Ectodermal cell (in vitro differentiated cells): ENCODE measurements at regions not wholly inside any gene's neighbourhood (a gene's known extent, or its start where the extent isn't known, plus 50 kb on each side); places are given as distances from the start of the nearest gene placed in this dataset.

Experiments
- H3K27ac ChIP-seq: 2 replicates; pipeline ENCODE4 v1.7.0; 2013; ENCODE audit warnings: mild to moderate bottlenecking, low read depth, low read length; ENCODE audit not compliant: insufficient read depth, poor library complexity, severe bottlenecking
- H3K27me3 ChIP-seq: 2 replicates; pipeline ENCODE4 v1.7.0; 2013; ENCODE audit warnings: mild to moderate bottlenecking, low read length; ENCODE audit not compliant: insufficient read depth, control insufficient read depth, poor library complexity, severe bottlenecking
- H3K36me3 ChIP-seq: one replicate; pipeline ENCODE4 v1.7.0; 2013; ENCODE audit warnings: low read length; ENCODE audit not compliant: control insufficient read depth, insufficient read depth
- H3K4me1 ChIP-seq: one replicate; pipeline ENCODE4 v1.7.0; 2013; ENCODE audit warnings: low read length; ENCODE audit not compliant: control insufficient read depth, insufficient read depth
- H3K4me3 ChIP-seq: 2 replicates; pipeline ENCODE4 v1.7.0; 2013; ENCODE audit warnings: low read depth, low read length, control low read depth; ENCODE audit not compliant: insufficient read depth
- H3K9me3 ChIP-seq: 2 replicates; pipeline ENCODE4 v1.7.0; 2013; ENCODE audit warnings: mild to moderate bottlenecking, low read length, moderate library complexity; ENCODE audit not compliant: control insufficient read depth
- WGBS, 2 experiments: methylation state at CpG; one replicate each; pipeline ENCODE4 v1.1.7; 2013; ENCODE audit warnings: missing lambda C conversion rate in 2 of 2; 5-methylcytosine and 5-hydroxymethylcytosine counted together

GRCh38 chr4:153137159-153137558, 67.1 kb upstream of the TRIM2 start:
- no peaks in the 10 kb centered on the region for H3K36me3 ChIP-seq
- H3K27ac ChIP-seq, result no peak overlapping the region
- no peaks in the 10 kb centered on the region for H3K9me3 ChIP-seq
- no peaks in the 10 kb centered on the region for H3K4me1 ChIP-seq
- H3K4me3 ChIP-seq, result no peak overlapping the region
- 86 to 89% methylated on average over 6 of the region's 6 CpGs for WGBS, 2 experiments
- no peaks in the 10 kb centered on the region for H3K27me3 ChIP-seq

- H3K36me3 ChIP-seq, result no peaks in the 10 kb centered on the region
- WGBS, 2 experiments, result 90% methylated on average over 8 of the region's 8 CpGs
- H3K4me1 ChIP-seq, result no peaks in the 10 kb centered on the region
These were observed 66.3 kb upstream of the TRIM2 start for GRCh38 chr4:153137677-153138630.

DNA sequence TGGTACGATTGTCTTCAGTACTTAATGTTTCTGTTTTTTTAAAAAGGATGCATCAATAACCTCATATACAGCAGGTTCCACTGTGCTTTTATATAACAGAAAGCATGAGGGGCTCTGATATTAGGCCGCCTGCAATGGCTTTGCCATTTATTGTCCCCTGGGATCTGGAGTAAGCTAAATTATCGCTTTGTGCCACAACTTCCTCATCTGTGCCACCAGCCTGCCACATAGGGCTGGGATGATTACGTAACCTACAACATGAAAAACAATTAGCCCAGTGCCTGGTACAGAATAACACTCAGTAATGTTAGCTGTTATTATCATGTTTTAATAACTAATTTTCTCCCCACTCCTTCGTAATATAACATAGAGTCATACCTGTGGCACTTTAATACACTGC, 65.5 kb upstream of the TRIM2 start:
- no peaks in the 10 kb centered on the region for H3K9me3 ChIP-seq
- no peaks in the 10 kb centered on the region for H3K27me3 ChIP-seq
- WGBS, 2 experiments, result 93 to 95% methylated on average over 3 to 5 of the region's 5 CpGs
- no peak overlapping the region for H3K4me3 ChIP-seq
- H3K36me3 ChIP-seq, result no peaks in the 10 kb centered on the region
- H3K27ac ChIP-seq, result no peak overlapping the region
- H3K4me1 ChIP-seq, result no peaks in the 10 kb centered on the region

More at GRCh38 chr4:153137677-153138630, 66.3 kb upstream of the TRIM2 start:
- Histone ChIP-seq H3K9me3 (no peaks in the 10 kb centered on the region), H3K27me3 (no peaks in the 10 kb centered on the region), H3K4me3 (no peak overlapping the region), H3K27ac (no peak overlapping the region)

DNA sequence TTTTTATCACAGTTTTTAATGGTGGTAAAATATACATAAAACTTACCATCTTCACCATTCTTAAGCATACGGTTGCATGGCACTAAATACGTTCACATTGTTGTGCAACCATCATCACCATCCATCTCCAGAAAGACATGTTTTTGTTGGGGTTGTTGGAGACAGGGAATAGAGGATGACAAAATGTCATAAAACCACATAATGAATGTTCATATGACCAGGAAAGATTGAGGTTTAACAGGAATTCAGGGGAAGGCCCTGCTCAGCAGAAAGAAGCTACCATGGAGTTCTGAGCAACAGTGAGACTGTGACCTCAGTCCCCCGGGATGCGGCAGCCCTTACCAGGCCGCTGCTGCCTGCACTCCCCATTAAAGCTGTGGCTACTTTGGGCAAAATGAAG, 63.9 kb upstream of the TRIM2 start:
- H3K27ac ChIP-seq, result no peak overlapping the region
- H3K36me3 ChIP-seq, result no peaks in the 10 kb centered on the region
- H3K9me3 ChIP-seq, result no peaks in the 10 kb centered on the region
- WGBS, 2 experiments, result 93 to 96% methylated on average over 3 of the region's 5 CpGs
- H3K4me1 ChIP-seq, result no peaks in the 10 kb centered on the region
- H3K27me3 ChIP-seq, result no peaks in the 10 kb centered on the region
- no peak overlapping the region for H3K4me3 ChIP-seq

- Histone ChIP-seq H3K4me3 (no peak overlapping the region), H3K9me3 (no peaks in the 10 kb centered on the region), H3K4me1 (no peaks in the 10 kb centered on the region), H3K36me3 (no peaks in the 10 kb centered on the region), H3K27ac (no peak overlapping the region), H3K27me3 (no peaks in the 10 kb centered on the region)
- WGBS, 2 experiments, result 85 to 97% methylated on average over 1 of the region's 1 CpG
These were observed 63.0 kb upstream of the TRIM2 start for GRCh38 chr4:153141238-153141637.

DNA sequence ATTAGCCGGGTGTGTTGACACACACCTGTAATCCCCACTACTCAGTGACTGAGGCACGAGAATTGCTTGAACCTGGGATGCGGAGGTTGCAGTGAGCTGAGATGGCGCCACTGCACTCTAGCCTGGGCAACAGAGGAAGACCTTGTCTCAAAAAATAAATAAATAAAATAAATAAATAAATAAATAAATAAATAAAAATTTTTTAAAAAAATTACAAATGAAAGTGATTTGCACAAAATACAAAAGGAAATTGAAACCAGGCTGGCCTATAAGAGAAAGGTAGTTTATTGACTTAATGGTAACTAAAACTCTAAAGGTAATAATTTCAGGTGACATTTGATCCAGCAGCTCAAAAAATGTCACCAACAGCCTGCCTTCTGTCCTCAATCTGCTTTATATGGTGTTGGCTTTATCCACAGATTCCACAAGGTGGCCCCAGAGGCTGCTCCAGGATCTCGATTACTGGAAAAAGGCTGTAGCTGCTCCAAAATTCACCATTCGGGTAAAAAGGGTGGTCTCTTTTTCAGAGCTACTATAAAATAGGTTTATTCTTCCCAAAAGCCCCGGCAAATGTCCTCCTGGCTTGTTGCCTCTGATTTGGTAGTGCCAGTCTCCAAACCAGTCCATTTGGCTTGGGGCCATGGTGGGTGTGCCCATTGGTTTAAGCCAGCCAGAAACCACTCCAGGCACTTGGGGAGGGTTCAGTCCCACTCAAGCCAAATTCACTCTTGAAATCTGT, 61.4 kb upstream of the TRIM2 start:
- no peaks in the 10 kb centered on the region for H3K36me3 ChIP-seq
- H3K9me3 ChIP-seq, result no peaks in the 10 kb centered on the region
- no peaks in the 10 kb centered on the region for H3K4me1 ChIP-seq
- 52 to 54% methylated on average over 6 of the region's 7 CpGs for WGBS, 2 experiments
- H3K27me3 ChIP-seq, result no peaks in the 10 kb centered on the region
- no peak overlapping the region for H3K4me3 ChIP-seq
- H3K27ac ChIP-seq, result no peak overlapping the region

DNA sequence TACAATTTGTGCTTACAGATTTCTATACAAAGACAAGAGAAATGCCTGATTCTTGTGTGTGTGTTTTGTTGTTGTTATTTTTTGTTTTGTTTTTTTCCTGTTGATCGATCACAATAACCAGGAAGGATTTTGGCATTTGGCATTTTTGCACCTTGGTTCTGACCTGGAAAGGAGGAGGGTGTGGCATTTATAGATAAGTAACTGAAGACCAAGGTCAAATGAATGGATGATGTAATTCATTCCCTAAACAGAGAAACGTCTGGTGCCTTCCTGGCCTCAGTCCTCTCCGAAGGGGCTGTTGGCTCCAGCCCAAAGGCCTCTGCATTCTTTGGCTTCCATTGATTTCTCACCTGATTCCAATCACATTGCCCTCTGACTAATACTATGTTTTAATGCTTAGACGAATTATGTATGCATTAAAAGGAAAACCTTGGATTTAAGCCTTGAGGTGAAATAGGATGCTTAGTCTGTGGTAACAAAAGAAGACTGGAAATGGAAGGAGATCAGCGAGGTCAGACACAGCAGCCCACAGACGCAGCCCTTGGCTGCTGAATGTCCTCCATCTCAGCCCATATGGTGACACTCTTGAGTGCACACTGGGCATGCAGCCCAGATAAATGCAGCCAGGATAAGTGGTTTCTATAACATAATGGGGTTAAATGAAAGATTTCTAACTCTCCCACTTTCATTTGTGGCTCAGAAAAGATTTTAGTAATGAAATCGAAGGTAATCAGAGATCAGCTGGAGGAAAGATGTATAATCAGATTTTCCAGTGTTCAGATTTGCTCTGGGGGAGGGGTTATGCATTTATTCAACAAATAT, 60.5 kb upstream of the TRIM2 start:
- no peak overlapping the region for H3K27ac ChIP-seq
- 64 to 70% methylated on average over 7 of the region's 7 CpGs for WGBS, 2 experiments

GRCh38 chr4:153146031-153146430, 58.2 kb upstream of the TRIM2 start:
- H3K27me3 ChIP-seq, result no peaks in the 10 kb centered on the region
- 87 to 93% methylated on average over 1 of the region's 1 CpG for WGBS, 2 experiments
- no peaks in the 10 kb centered on the region for H3K36me3 ChIP-seq
- H3K27ac ChIP-seq, result no peak overlapping the region
- no peaks in the 10 kb centered on the region for H3K9me3 ChIP-seq
- H3K4me3 ChIP-seq, result no peak overlapping the region
- no peaks in the 10 kb centered on the region for H3K4me1 ChIP-seq

More for the DNA sequence above, 60.5 kb upstream of the TRIM2 start:
- no peaks in the 10 kb centered on the region for H3K36me3 ChIP-seq
- no peaks in the 10 kb centered on the region for H3K4me1 ChIP-seq
- no peaks in the 10 kb centered on the region for H3K27me3 ChIP-seq
- H3K9me3 ChIP-seq, result no peaks in the 10 kb centered on the region
- no peak overlapping the region for H3K4me3 ChIP-seq

DNA sequence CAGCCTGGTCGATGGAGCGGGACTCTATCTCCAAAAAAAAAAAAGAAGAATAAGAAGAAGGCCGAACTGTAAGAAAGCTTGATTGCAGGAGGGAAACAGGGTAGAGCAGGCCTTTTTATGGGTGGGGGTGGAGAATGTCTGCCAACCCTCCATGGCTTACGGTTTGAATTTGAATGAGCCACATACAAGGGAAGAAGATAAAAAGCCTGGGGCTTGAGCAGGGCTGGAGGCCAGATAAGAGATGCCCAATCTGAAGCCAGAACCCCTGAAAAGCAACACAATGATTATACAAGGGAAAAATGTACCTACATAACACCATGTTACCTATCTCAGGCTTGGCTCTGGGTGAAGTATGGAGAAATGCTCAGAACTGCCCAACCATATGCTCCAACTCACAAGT, 57.3 kb upstream of the TRIM2 start:
- H3K4me3 ChIP-seq, result no peak overlapping the region
- H3K36me3 ChIP-seq, result no peaks in the 10 kb centered on the region
- H3K27ac ChIP-seq, result no peak overlapping the region
- peaks cover 7% of the 10 kb centered on the region for H3K4me1 ChIP-seq
- H3K9me3 ChIP-seq, result no peaks in the 10 kb centered on the region
- peaks cover 4% of the 10 kb centered on the region for H3K27me3 ChIP-seq
- 55 to 59% methylated on average over 4 of the region's 4 CpGs for WGBS, 2 experiments
